Hepatocyte (in vitro differentiated cells): ENCODE measurements at regions not wholly inside any gene's neighbourhood (a gene's known extent, or its start where the extent isn't known, plus 50 kb on each side); places are given as distances from the start of the nearest gene placed in this dataset.

ENCODE experiments used
- DNase-seq: peaks from one replicate; pipeline ENCODE4 v3.0.0-alpha.2; 2016; ENCODE audit warnings: low spot score
- H2AFZ ChIP-seq: fragments of 200-600 bp; sonication (generic); 2 replicates; pipeline ENCODE4 v1.6.0; 2016; ENCODE audit warnings: antibody characterized with exemption, mild to moderate bottlenecking
- H3K27ac ChIP-seq: fragments of 200-600 bp; sonication (generic); 2 replicates; pipeline ENCODE4 v1.5.1; 2016; ENCODE audit warnings: mild to moderate bottlenecking
- H3K27me3 ChIP-seq: fragments of 200-600 bp; sonication (generic); 2 replicates; pipeline ENCODE4 v1.6.1; 2016
- H3K36me3 ChIP-seq: fragments of 200-600 bp; sonication (generic); replicated peaks from 2 replicates; pipeline ENCODE4 v1.5.1; 2016; ENCODE audit warnings: low read depth; ENCODE audit not compliant: insufficient read depth
- H3K4me1 ChIP-seq: fragments of 200-600 bp; sonication (generic); 2 replicates; pipeline ENCODE4 v1.5.1; 2016; ENCODE audit warnings: mild to moderate bottlenecking, moderate library complexity; ENCODE audit not compliant: insufficient read depth
- H3K4me2 ChIP-seq: fragments of 200-600 bp; sonication (generic); 2 replicates; pipeline ENCODE4 v1.6.0; 2016
- H3K4me3 ChIP-seq: fragments of 200-600 bp; sonication (generic); 2 replicates; pipeline ENCODE4 v1.5.1; 2016; ENCODE audit warnings: mild to moderate bottlenecking
- H3K79me2 ChIP-seq: fragments of 200-600 bp; sonication (generic); 2 replicates; pipeline ENCODE4 v1.6.0; 2017; ENCODE audit warnings: mild to moderate bottlenecking
- H3K9me2 ChIP-seq: fragments of 200-600 bp; sonication (generic); replicated peaks from 2 replicates; pipeline ENCODE4 v1.6.0; 2017; ENCODE audit warnings: mild to moderate bottlenecking; ENCODE audit not compliant: insufficient read depth
- H3K9me3 ChIP-seq: fragments of 200-600 bp; sonication (generic); 2 replicates; pipeline ENCODE4 v1.5.1; 2016; ENCODE audit warnings: low read depth, mild to moderate bottlenecking
- H4K20me1 ChIP-seq: fragments of 200-600 bp; sonication (generic); 2 replicates; pipeline ENCODE4 v1.6.0; 2016; ENCODE audit warnings: mild to moderate bottlenecking; ENCODE audit not compliant: insufficient read depth, poor library complexity, severe bottlenecking
- EZH2 ChIP-seq: fragments of 200-600 bp; sonication (generic); IDR thresholded peaks from 2 replicates; pipeline ENCODE4 v1.6.1; 2016; ENCODE audit warnings: antibody characterized with exemption, mild to moderate bottlenecking, borderline replicate concordance
- EZH2phosphoT487 ChIP-seq: fragments of 200-600 bp; sonication (generic); IDR thresholded peaks from one replicate; pipeline ENCODE4 v1.6.1; 2018; ENCODE audit warnings: antibody characterized with exemption, mild to moderate bottlenecking, low read depth, moderate library complexity; ENCODE audit not compliant: unreplicated experiment, severe bottlenecking
- WGBS: methylation state at CpG from one replicate; pipeline ENCODE4 v1.1.6; 2016; ENCODE audit warnings: low lambda C conversion rate; ENCODE audit errors: missing lambda C conversion rate; 5-methylcytosine and 5-hydroxymethylcytosine counted together
- TF ChIP-seq, protein P1 (sequence below): fragments of 200-600 bp; sonication (generic); IDR thresholded peaks from 2 replicates; pipeline ENCODE4 v1.5.1; 2016; ENCODE audit warnings: antibody characterized with exemption, mild to moderate bottlenecking; ENCODE audit not compliant: poor library complexity

DNA sequence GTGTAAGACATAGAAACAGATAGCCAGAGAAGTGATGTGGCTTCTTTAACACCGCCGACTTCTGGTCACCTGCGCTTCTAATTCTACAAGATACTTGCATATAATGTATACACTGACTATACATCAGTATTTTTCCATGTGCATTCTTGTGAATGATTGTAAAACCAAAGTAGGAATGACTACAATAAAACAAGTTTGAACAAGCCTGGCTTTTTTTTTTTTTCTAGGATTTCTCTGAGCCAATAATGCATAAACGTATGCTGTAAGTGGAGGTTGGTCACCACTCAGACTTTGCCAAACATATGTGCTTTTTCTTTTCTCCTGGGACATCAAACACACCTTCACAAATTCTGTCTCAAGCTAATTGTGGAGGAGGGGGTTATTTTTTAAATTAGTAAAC is 237.8 kb upstream of the KIRREL3 start:
- Histone ChIP-seq H3K9me2 (no peaks in the 10 kb centered on the region), H3K4me2 (no peak overlapping the region), H3K27me3 (peaks cover 4% of the 10 kb centered on the region), H3K36me3 (no peaks in the 10 kb centered on the region), H3K27ac (no peak overlapping the region), H3K4me3 (no peak overlapping the region), H3K79me2 (no peaks in the 10 kb centered on the region), H3K9me3 (no peaks in the 10 kb centered on the region), H4K20me1 (no peaks in the 10 kb centered on the region), H2AFZ (no peak overlapping the region), H3K4me1 (no peaks in the 10 kb centered on the region)
- no peak for DNase-seq
- 90% methylated on average over 4 of the region's 4 CpGs for WGBS
- TF ChIP-seq EZH2 = no peak
- no peak for TF ChIP-seq EZH2phosphoT487
- TF ChIP-seq, protein P1, sequence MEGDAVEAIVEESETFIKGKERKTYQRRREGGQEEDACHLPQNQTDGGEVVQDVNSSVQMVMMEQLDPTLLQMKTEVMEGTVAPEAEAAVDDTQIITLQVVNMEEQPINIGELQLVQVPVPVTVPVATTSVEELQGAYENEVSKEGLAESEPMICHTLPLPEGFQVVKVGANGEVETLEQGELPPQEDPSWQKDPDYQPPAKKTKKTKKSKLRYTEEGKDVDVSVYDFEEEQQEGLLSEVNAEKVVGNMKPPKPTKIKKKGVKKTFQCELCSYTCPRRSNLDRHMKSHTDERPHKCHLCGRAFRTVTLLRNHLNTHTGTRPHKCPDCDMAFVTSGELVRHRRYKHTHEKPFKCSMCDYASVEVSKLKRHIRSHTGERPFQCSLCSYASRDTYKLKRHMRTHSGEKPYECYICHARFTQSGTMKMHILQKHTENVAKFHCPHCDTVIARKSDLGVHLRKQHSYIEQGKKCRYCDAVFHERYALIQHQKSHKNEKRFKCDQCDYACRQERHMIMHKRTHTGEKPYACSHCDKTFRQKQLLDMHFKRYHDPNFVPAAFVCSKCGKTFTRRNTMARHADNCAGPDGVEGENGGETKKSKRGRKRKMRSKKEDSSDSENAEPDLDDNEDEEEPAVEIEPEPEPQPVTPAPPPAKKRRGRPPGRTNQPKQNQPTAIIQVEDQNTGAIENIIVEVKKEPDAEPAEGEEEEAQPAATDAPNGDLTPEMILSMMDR = no peak

DNA sequence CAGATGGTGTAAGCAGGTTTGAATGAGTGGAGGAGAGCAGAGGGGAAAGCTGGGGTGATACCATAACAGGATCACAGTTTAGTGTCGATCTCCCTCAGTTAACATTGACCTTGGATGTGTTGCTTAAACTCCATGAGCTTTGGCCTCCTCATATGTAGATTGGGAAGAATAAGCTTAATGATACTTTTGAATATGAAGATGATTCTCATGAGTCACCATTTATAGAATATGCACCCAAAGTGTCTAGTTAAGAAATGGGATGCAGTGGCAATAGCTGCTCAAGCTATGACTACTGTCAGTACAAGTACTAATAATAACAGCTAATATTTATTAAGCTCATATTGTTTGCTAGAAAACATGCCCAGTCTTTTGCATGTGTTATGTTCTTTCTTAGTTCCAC is 236.2 kb upstream of the KIRREL3 start:
- Histone ChIP-seq H4K20me1 (no peaks in the 10 kb centered on the region), H3K79me2 (no peaks in the 10 kb centered on the region), H2AFZ (no peak overlapping the region), H3K4me1 (no peaks in the 10 kb centered on the region), H3K9me2 (no peaks in the 10 kb centered on the region), H3K36me3 (no peaks in the 10 kb centered on the region), H3K9me3 (no peaks in the 10 kb centered on the region), H3K27ac (no peak overlapping the region), H3K4me2 (no peak overlapping the region), H3K4me3 (no peak overlapping the region), H3K27me3 (no peaks in the 10 kb centered on the region)
- TF ChIP-seq, protein P1 = no peak
- TF ChIP-seq EZH2 = no peak
- TF ChIP-seq EZH2phosphoT487 = no peak
- DNase-seq = no peak
- 100% methylated on average over 1 of the region's 1 CpG for WGBS

DNA sequence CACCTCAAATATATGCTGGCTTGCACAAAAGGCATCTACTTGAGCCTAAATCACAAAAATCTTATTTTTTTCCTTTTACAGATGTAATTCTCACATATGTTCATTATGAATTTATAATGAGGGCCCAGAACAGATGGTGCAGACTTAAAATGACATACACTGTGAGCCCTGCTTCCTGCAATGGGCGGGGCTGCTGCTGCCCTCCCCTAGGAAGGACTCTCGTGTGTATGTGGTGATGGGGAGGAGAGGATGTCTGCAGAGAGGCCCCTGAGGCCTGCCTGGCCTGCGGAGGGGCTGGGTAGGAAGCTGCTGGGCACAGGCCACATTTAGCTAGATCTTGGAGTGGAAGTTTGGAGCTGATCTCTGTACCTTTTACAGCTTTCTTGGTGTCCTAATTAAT is 233.4 kb upstream of the KIRREL3 start:
- no peaks in the 10 kb centered on the region for H4K20me1 ChIP-seq
- TF ChIP-seq, protein P1 = no peak
- TF ChIP-seq EZH2 = no peak
- no peak for TF ChIP-seq EZH2phosphoT487
- no peak for DNase-seq
- H3K9me3 ChIP-seq = no peaks in the 10 kb centered on the region
- H3K27me3 ChIP-seq = no peaks in the 10 kb centered on the region
- WGBS = 67% methylated on average over 3 of the region's 3 CpGs
- H3K79me2 ChIP-seq = no peaks in the 10 kb centered on the region
- H3K9me2 ChIP-seq = no peaks in the 10 kb centered on the region
- H3K4me1 ChIP-seq = no peaks in the 10 kb centered on the region
- H3K27ac ChIP-seq = no peak overlapping the region
- no peak overlapping the region for H2AFZ ChIP-seq
- no peak overlapping the region for H3K4me2 ChIP-seq
- H3K4me3 ChIP-seq = no peak overlapping the region
- no peaks in the 10 kb centered on the region for H3K36me3 ChIP-seq

DNA sequence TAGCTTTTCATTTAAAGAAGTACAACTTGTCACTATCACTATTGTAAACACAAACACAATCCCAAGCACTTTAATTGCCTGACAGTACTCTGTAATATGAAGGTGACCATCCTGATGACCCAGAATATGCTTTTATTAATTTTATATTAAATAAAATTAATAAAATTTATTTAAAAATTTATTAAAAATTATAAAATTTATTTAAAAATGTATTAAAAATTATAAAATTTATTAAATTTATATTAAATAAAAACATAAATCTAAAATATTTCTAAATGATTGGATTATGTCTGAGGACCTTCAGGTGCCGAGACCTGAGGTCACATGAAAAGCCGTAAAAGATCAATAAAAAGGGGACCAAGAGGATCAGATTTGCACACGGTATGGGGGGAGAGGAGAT is 229.8 kb upstream of the KIRREL3 start:
- Histone ChIP-seq H3K36me3 (no peaks in the 10 kb centered on the region), H3K4me2 (no peak overlapping the region), H3K27ac (no peak overlapping the region), H3K27me3 (no peaks in the 10 kb centered on the region), H4K20me1 (no peaks in the 10 kb centered on the region), H3K9me2 (no peaks in the 10 kb centered on the region), H2AFZ (no peak overlapping the region), H3K79me2 (no peaks in the 10 kb centered on the region), H3K4me3 (no peak overlapping the region), H3K4me1 (peaks cover 3% of the 10 kb centered on the region), H3K9me3 (no peaks in the 10 kb centered on the region)
- TF ChIP-seq, protein P1 = no peak
- no peak for TF ChIP-seq EZH2phosphoT487
- TF ChIP-seq EZH2 = no peak
- WGBS = 81% methylated on average over 3 of the region's 3 CpGs
- no peak for DNase-seq
